ENCODE measurements at regions not wholly inside any gene's neighbourhood (a gene's known extent, or its start where the extent isn't known, plus 50 kb on each side); places are given as distances from the start of the nearest gene placed in this dataset.
"Not testable (repeated sequence)": the region's sequence is repeated elsewhere in the genome, so short reads cannot be mapped to it uniquely, and the experiment has no call there.

DNA sequence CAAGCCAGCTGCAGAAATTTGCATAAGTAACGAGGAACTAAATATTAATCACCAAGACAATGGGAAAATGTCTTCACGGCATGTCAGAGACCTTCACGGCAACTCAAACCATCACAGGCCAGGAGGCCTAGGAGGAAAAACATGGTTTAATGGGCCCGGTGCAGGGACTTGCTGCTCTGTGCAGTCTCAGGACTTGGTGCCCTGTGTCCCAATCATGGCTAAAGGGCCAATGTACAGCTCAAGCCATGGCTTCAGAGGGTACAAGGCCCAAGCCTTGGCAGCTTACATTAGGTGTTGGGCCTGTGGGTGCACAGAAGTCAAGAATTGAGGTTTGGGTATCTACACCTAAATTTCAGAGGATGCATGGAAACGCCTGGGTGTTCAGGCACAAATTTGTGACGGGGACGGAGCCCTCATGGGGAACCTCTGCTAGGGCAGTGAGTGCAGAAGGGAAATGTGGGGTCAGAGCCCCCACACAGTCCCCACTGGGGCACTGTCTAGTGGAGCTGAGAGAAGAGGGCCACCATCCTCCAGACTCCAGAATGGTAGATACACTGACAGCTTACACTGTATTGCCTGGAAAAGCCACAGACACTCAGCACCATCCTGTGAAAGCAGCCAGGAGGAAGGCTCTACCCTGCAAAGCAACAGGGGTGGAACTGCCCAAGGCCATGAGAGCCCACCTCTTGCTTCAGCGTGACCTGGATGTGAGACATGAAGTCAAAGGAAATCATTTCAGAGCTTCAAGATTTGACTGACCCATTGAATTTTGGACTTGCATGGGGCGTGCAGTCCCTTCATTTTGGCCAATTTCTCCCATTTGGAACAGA lies 5284.3 kb upstream of the TPTE start:
- peaks cover 5 to 54% (median 43%) of the 10 kb centered on the region in 4 donors for H3K9me3 ChIP-seq
- WGBS, 5 donors: 59 to 67% (median 64%) methylated on average over 9 of the region's 9 CpGs
- H3K4me3 ChIP-seq: not testable (repeated sequence)

DNA sequence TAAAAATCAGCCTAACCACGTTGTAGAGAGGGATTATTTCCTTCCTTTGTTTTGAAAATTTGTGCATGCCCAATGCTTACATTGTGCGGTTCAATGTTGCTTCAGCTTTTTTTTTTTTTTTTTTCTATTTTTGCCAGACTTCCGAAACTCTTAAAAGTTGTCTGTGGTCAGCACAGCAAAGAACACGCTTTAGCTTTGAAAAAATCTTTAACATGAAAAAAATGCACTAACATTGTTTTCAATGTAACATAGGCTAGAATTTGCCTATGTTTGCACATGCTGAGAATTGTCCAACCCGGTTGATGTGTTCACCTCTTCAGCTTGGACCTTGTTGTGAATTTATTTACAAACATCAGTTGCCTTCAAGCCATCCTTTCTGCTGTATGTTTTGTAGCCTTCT lies 5280.9 kb upstream of the TPTE start:
- H3K27me3 ChIP-seq; intact Hi-C loops (cut with DNase I; ENCODE audit: low total_unique reads); H3K4me1 ChIP-seq; H3K36me3 ChIP-seq; H3K4me3 ChIP-seq; H3K27ac ChIP-seq; DNase-seq: not testable (repeated sequence)
- H3K9me3 ChIP-seq: peaks cover 0 to 50% (median 39%) of the 10 kb centered on the region in 4 donors
- 45 to 56% (median 49%) methylated on average over 5 of the region's 5 CpGs for WGBS, 5 donors

More for the DNA sequence above, 5284.3 kb upstream of the TPTE start:
- H3K27me3 ChIP-seq; H3K27ac ChIP-seq; H3K4me1 ChIP-seq; H3K36me3 ChIP-seq; DNase-seq; intact Hi-C loops (cut with DNase I; ENCODE audit: low total_unique reads): not testable (repeated sequence)

- H3K36me3 ChIP-seq; H3K4me3 ChIP-seq; H3K27ac ChIP-seq; intact Hi-C loops (cut with DNase I; ENCODE audit: low total_unique reads); H3K4me1 ChIP-seq; H3K27me3 ChIP-seq; DNase-seq: not testable (repeated sequence)
- WGBS, 5 donors: 50 to 62% (median 55%) methylated on average over 5 of the region's 5 CpGs
- peaks cover 0 to 51% (median 36%) of the 10 kb centered on the region in 4 donors for H3K9me3 ChIP-seq
Measured at GRCh38 chr21:5242732-5243131, 5278.7 kb upstream of the TPTE start.

GRCh38 chr21:5243257-5243656 lies 5278.1 kb upstream of the TPTE start:
- H3K27me3 ChIP-seq; H3K4me1 ChIP-seq; H3K27ac ChIP-seq; H3K36me3 ChIP-seq; DNase-seq; intact Hi-C loops (cut with DNase I; ENCODE audit: low total_unique reads); H3K4me3 ChIP-seq: not testable (repeated sequence)
- WGBS, 5 donors: 41 to 55% (median 51%) methylated on average over 2 of the region's 2 CpGs
- H3K9me3 ChIP-seq: peaks cover 0 to 51% (median 37%) of the 10 kb centered on the region in 4 donors

DNA sequence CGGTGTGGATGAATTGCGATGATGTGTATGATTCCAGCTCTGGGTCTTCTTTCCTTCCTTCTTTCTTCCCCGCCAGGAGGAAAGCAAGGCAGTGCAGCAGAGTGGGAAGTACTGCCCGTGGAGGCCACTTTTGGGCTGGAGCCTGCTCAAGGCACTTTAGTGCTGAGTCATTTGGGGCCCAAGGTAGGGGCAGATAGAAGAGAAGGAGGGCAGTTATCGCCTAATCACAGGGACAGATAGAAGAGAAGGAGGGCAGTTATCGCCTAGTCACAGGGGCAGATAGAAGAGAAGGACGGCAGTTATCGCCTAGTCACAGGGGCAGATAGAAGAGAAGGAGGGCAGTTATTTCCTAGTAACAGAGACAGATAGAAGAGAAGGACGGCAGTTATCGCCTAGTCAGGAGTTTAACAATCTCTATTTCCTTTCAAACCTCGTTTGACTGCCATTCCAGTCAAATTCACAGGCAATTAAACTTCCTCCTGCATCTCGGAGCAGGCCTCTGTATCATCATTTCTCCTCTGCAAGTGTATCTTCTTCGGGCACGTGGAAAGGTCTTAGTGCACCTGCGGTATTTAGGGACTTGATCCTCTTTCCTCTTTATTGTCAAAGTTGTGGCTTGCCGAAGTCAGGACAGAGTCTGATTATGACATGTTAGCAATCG lies 5277.5 kb upstream of the TPTE start:
- peaks cover 0 to 55% (median 39%) of the 10 kb centered on the region in 4 donors for H3K9me3 ChIP-seq
- WGBS, 5 donors: 64 to 70% (median 68%) methylated on average over 15 to 17 of the region's 17 CpGs
- intact Hi-C loops (cut with DNase I; ENCODE audit: low total_unique reads); H3K4me1 ChIP-seq; DNase-seq; H3K36me3 ChIP-seq; H3K27ac ChIP-seq; H3K4me3 ChIP-seq; H3K27me3 ChIP-seq: not testable (repeated sequence)

DNA sequence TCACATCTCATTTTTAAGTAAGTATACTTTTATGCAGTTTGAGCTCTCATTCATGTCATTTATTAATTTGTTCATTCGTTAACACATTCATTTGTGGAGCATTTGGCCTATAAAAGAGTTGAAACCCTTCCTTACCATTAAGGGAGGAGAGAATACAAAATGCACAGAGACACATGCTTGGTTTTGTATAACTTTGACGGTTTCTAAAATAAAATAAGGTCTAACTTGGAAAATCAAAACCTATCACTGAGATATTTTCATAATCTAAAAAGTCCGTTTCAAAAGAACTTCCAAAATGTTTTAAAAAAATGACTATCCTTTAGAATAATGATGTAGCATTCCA lies 5277.0 kb upstream of the TPTE start:
- H3K36me3 ChIP-seq; intact Hi-C loops (cut with DNase I; ENCODE audit: low total_unique reads); H3K4me3 ChIP-seq; DNase-seq; H3K4me1 ChIP-seq; H3K27me3 ChIP-seq; H3K27ac ChIP-seq: not testable (repeated sequence)
- H3K9me3 ChIP-seq: peaks cover 0 to 55% (median 39%) of the 10 kb centered on the region in 4 donors
- WGBS, 5 donors: 51 to 66% (median 52%) methylated on average over 3 of the region's 3 CpGs

DNA sequence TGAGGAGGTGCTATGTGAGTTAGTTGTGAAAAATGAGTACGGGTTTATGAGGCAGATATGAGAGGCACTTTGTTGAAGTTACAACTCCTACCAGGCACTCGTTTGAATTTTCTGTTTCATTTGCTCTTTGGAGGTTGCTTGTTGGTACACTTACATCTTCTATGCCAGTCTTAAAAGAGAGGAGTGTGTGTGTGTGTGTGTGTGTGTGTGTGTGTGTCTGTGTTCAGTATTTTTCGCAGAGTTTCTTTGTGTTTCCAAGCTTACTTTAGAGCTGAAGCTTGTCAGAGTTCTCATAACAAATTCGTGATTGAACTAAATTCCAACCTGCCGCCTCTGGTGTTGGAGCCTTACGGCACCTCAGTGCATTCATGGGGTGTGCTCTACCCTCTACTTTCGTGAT lies 5276.4 kb upstream of the TPTE start:
- H3K36me3 ChIP-seq; H3K4me3 ChIP-seq; H3K27me3 ChIP-seq; H3K27ac ChIP-seq; H3K4me1 ChIP-seq; DNase-seq; intact Hi-C loops (cut with DNase I; ENCODE audit: low total_unique reads): not testable (repeated sequence)
- H3K9me3 ChIP-seq: peaks cover 0 to 53% (median 38%) of the 10 kb centered on the region in 4 donors
- whole genome bisulfite sequencing, 5 donors: 52 to 60% (median 57%) methylated on average over 6 to 7 of the region's 7 CpGs

GRCh38 chr21:5246416-5246815 lies 5275.0 kb upstream of the TPTE start:
- H3K36me3 ChIP-seq; DNase-seq; intact Hi-C loops (cut with DNase I; ENCODE audit: low total_unique reads); H3K4me3 ChIP-seq; H3K27me3 ChIP-seq; H3K4me1 ChIP-seq; H3K27ac ChIP-seq: not testable (repeated sequence)
- 50 to 62% (median 61%) methylated on average over 6 of the region's 6 CpGs for WGBS, 5 donors
- peaks cover 9 to 57% (median 41%) of the 10 kb centered on the region in 4 donors for H3K9me3 ChIP-seq

GRCh38 chr21:5247399-5247798 lies 5274.0 kb upstream of the TPTE start:
- H3K4me1 ChIP-seq; H3K36me3 ChIP-seq; DNase-seq; intact Hi-C loops (cut with DNase I; ENCODE audit: low total_unique reads); H3K4me3 ChIP-seq; H3K27ac ChIP-seq; H3K27me3 ChIP-seq: not testable (repeated sequence)
- peaks cover 17 to 59% (median 46%) of the 10 kb centered on the region in 4 donors for H3K9me3 ChIP-seq
- 85 to 95% (median 89%) methylated on average over 5 of the region's 5 CpGs for WGBS, 5 donors

DNA sequence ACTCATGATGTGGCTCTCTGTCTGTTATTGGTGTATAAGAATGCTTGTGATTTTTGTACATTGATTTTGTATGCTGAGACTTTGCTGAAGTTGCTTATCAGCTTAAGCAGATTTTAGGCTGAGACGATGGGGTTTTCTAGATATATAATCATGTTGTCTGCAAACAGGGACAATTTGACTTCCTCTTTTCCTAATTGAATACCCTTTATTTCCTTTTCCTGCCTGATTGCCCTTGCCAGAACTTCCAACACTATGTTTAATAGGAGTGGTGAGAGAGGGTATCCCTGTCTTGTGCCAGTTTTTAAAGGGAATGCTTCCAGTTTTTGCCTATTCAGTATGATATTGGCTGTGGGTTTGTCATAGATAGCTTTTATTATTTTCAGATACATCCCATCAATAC lies 5271.3 kb upstream of the TPTE start:
- intact Hi-C loops (cut with DNase I; ENCODE audit: low total_unique reads); H3K4me1 ChIP-seq; H3K4me3 ChIP-seq; H3K36me3 ChIP-seq; H3K27ac ChIP-seq; DNase-seq; H3K27me3 ChIP-seq: not testable (repeated sequence)
- 71 to 83% (median 80%) methylated on average over 1 of the region's 1 CpG for WGBS, 5 donors
- H3K9me3 ChIP-seq: peaks cover 23 to 49% (median 39%) of the 10 kb centered on the region in 4 donors

Data from stomach (tissue), 8 donors.